Transverse colon (tissue), 4 donors: ENCODE measurements at regions not wholly inside any gene's neighbourhood (a gene's known extent, or its start where the extent isn't known, plus 50 kb on each side); places are given as distances from the start of the nearest gene placed in this dataset.

ENCODE experiments used
- DNase-seq: peaks from one replicate; pipeline ENCODE4 v3.0.0-alpha.2; 2019
- H3K27ac ChIP-seq, 4 donors: fragments of 200-600 bp; sonication (generic); 2 replicates each; pipeline ENCODE4 v1.5.1; 2016 to 2018; ENCODE audit warnings: inconsistent platforms in 4 of 4
- H3K27me3 ChIP-seq: fragments of 200-600 bp; sonication (generic); 2 replicates; pipeline ENCODE4 v1.5.1; 2017; ENCODE audit warnings: inconsistent platforms
- H3K36me3 ChIP-seq, 4 donors: fragments of 200-600 bp; sonication (generic); 2 replicates each; pipeline ENCODE4 v1.5.1; 2017 to 2019; ENCODE audit warnings: inconsistent platforms in 4 of 4
- H3K4me1 ChIP-seq, 4 donors: fragments of 200-600 bp; sonication (generic); 2 replicates each; pipeline ENCODE4 v1.5.1; 2017 to 2020; ENCODE audit warnings: inconsistent platforms in 4 of 4
- H3K4me3 ChIP-seq, 4 donors: fragments of 200-600 bp; sonication (generic); 1 replicate in 1 of 4; 2 replicates in 3 of 4; pipeline versions ENCODE4 v1.5.1 to v1.6.1; 2017 to 2019; ENCODE audit warnings: inconsistent platforms in 4 of 4
- H3K9me3 ChIP-seq, 2 donors: fragments of 200-600 bp; sonication (generic); 2 replicates each; pipeline ENCODE4 v1.5.1; 2017 to 2019; ENCODE audit warnings: inconsistent platforms in 2 of 2
- EP300 ChIP-seq: sonication (generic); formaldehyde crosslinking; IDR thresholded peaks from one replicate; pipeline ENCODE4 v1.6.1; 2017; ENCODE audit warnings: antibody characterized with exemption, low read depth
- POLR2A ChIP-seq: fragments of 450-650 bp; IDR thresholded peaks from one replicate; pipeline ENCODE4 v1.6.1; 2016; ENCODE audit warnings: antibody characterized with exemption, mild to moderate bottlenecking, moderate library complexity
- POLR2AphosphoS5 ChIP-seq, 3 donors: sonication (generic); formaldehyde crosslinking; IDR thresholded peaks; one replicate each; pipeline ENCODE4 v1.6.1; 2016; ENCODE audit warnings: antibody characterized with exemption in 3 of 3
- WGBS, 2 donors: methylation state at CpG; one replicate each; pipeline ENCODE4 v1.1.5; 2018; ENCODE audit warnings: low coverage in 1 of 2; 5-methylcytosine and 5-hydroxymethylcytosine counted together
- in situ Hi-C, 4 donors: fragments of 200-750 bp; cut with MboI; loops; one replicate each; pipeline versions ENCODE4 v1.15.0 to v1.15.1; 2017; ENCODE audit warnings: low sequenced_read_pairs in 3 of 4, low pct_ligation_motif_present in 1 of 4, low pct_unique_long_range_greater_than_20kb in 1 of 4
- intact Hi-C: fragments of 100-400 bp; cut with DNase I; formaldehyde crosslinking; loops from one replicate; pipeline ENCODE4 v1.15.1; 2023; ENCODE audit warnings: low total_unique reads
- TF ChIP-seq, protein P1 (sequence below), 5 experiments: fragments of 200-600 bp in 3 of 5; fragments of 450-650 bp in 2 of 5; sonication (generic) in 3 of 5; IDR thresholded peaks; 1 replicate in 2 of 5; 2 replicates in 3 of 5; pipeline ENCODE4 v1.5.1; 2016 to 2017; ENCODE audit warnings: antibody characterized with exemption in 5 of 5, inconsistent platforms in 3 of 5, mild to moderate bottlenecking in 2 of 5, moderate library complexity in 1 of 5

DNA sequence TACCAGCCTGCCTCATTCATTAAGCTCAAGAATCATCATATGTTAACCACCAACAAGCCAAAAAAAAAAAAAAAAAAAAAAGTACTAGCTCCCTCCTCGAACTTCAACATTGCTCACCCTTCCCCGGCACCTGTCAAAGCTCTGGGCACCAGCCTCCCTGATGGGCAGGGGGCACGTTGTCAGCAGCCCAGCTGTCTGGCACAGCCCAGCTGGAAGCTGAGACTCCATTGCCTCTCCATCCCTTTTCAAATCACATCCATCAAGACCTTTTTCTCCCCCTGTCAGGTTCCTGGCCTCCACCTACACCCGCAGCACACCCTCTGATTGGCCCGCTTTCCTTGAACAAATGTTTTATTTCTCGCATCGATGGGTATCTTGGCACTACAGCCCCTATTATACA, 913.3 kb upstream of the AUTS2 start:
- in situ Hi-C loops: no loop called here
- Histone ChIP-seq H3K27me3 (no peaks in the 10 kb centered on the region), H3K4me1 (no peaks in the 10 kb centered on the region), H3K9me3 (no peaks in the 10 kb centered on the region), H3K27ac (no peak overlapping the region), H3K36me3 (no peaks in the 10 kb centered on the region), H3K4me3 (no peak overlapping the region)
- TF ChIP-seq POLR2AphosphoS5 (IDR thresholded peaks at IDR 0.05) (no peak), POLR2A (no peak), EP300 (no peak)
- TF ChIP-seq, protein P1, sequence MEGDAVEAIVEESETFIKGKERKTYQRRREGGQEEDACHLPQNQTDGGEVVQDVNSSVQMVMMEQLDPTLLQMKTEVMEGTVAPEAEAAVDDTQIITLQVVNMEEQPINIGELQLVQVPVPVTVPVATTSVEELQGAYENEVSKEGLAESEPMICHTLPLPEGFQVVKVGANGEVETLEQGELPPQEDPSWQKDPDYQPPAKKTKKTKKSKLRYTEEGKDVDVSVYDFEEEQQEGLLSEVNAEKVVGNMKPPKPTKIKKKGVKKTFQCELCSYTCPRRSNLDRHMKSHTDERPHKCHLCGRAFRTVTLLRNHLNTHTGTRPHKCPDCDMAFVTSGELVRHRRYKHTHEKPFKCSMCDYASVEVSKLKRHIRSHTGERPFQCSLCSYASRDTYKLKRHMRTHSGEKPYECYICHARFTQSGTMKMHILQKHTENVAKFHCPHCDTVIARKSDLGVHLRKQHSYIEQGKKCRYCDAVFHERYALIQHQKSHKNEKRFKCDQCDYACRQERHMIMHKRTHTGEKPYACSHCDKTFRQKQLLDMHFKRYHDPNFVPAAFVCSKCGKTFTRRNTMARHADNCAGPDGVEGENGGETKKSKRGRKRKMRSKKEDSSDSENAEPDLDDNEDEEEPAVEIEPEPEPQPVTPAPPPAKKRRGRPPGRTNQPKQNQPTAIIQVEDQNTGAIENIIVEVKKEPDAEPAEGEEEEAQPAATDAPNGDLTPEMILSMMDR (IDR thresholded peaks at IDR 0.05): no peak
- DNase-seq: no peak
- intact Hi-C loops: no loop called here
- WGBS, 2 donors: 82 to 91% methylated on average over 6 to 7 of the region's 7 CpGs

DNA sequence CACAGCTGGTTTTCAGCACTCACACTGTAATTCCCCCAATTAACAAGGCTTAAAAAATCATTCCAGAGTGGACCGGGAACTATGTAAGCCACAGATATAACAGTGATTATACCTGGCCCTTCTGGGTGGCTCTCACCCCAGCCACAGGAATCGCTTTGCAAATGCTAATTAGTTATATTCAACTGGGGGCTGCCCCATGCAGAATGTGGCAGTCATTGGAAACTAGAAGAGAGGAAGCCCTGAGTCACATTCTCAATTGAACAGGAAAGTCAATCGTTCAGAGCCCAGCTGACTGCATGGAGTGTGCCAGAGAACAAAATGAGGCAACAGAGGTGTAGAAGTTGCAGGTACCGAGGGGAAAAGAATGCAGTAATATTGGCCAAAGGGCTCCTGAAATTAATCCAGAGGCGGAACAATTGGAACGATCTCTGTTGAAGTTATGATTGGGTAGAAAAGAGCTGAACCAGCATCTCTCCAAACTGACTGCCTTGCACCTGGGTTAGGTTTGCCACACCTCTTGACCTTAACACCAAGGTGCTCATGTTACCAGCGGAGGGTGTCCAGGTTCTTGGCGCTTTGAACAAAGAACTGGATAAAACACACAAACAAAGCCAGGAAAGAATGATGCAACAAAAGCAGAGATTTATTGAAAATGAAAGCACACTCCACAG, 909.7 kb upstream of the AUTS2 start:
- Histone ChIP-seq H3K36me3 (no peaks in the 10 kb centered on the region), H3K9me3 (no peaks in the 10 kb centered on the region), H3K4me3 (no peak overlapping the region), H3K4me1 (no peaks in the 10 kb centered on the region), H3K27ac (no peak overlapping the region), H3K27me3 (no peaks in the 10 kb centered on the region)
- no peak for DNase-seq
- TF ChIP-seq POLR2AphosphoS5 (IDR thresholded peaks at IDR 0.05) (no peak), EP300 (no peak), POLR2A (no peak)
- TF ChIP-seq, protein P1 (IDR thresholded peaks at IDR 0.05): no peak
- in situ Hi-C loops: no loop called here
- intact Hi-C loops: no loop called here
- 69 to 71% methylated on average over 8 of the region's 8 CpGs for WGBS, 2 donors

DNA sequence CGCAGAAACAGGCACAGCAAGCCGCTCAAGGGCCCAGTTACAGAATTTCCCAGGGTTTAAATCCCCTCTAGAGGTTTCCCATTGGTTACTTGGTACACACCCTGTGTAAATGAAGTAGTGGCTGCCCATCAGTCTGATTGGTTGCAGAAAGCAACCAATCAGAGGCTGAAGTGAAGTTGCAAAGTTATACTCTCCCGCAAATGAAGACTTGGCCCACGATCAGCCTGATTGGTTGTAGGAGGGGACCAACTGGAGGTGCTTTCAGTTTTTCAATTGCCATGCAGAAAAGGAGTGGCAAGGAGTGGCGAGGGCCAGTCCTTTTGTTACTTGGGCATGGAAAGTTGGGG, 909.2 kb upstream of the AUTS2 start:
- TF ChIP-seq, protein P1 (IDR thresholded peaks at IDR 0.05): no peak
- TF ChIP-seq POLR2AphosphoS5 (IDR thresholded peaks at IDR 0.05) (no peak), EP300 (no peak), POLR2A (no peak)
- in situ Hi-C loops (no loop called here), intact Hi-C loops (no loop called here)
- no peak overlapping the region for H3K27ac ChIP-seq
- WGBS, 2 donors: 79% methylated on average over 5 of the region's 5 CpGs; no CpG with 5 or more reads in 1 of the 2 donors
- no peaks in the 10 kb centered on the region for H3K9me3 ChIP-seq
- no peaks in the 10 kb centered on the region for H3K27me3 ChIP-seq
- no peak overlapping the region for H3K4me3 ChIP-seq
- no peak for DNase-seq
- no peaks in the 10 kb centered on the region for H3K36me3 ChIP-seq
- H3K4me1 ChIP-seq: no peaks in the 10 kb centered on the region

GRCh38 chr7:68691261-68692216, 906.7 kb upstream of the AUTS2 start:
- 79 to 80% methylated on average over 6 to 12 of the region's 12 CpGs for WGBS, 2 donors
- Histone ChIP-seq H3K36me3 (no peaks in the 10 kb centered on the region), H3K27me3 (no peaks in the 10 kb centered on the region), H3K4me1 (no peaks in the 10 kb centered on the region), H3K4me3 (no peak overlapping the region), H3K9me3 (no peaks in the 10 kb centered on the region), H3K27ac (no peak overlapping the region)
- no peak for DNase-seq
- intact Hi-C loops (no loop called here), in situ Hi-C loops (no loop called here)
- TF ChIP-seq POLR2A: no peak
- no peak for TF ChIP-seq POLR2AphosphoS5 (IDR thresholded peaks at IDR 0.05)
- TF ChIP-seq, protein P1 (IDR thresholded peaks at IDR 0.05): no peak
- no peak for TF ChIP-seq EP300
